ENCODE measurements at regions not wholly inside any gene's neighbourhood (a gene's known extent, or its start where the extent isn't known, plus 50 kb on each side); places are given as distances from the start of the nearest gene placed in this dataset.

GRCh38 chr5:175590471-175590881, 67.4 kb upstream of the HRH2 start:
- CTCF ChIA-PET, result no interaction called here
- Histone ChIP-seq H3K9ac (ENCODE audit: low read length) (no peak overlapping the region), H3K4me2 (ENCODE audit: low read length) (peak overlapping the region; percentile 7; the same call in 1 of the 2 replicates), H2AFZ (ENCODE audit: low read depth, low read length, poor library complexity, severe bottlenecking) (no peak overlapping the region), H3K4me3 (replicated peaks in 1 of 2; ENCODE audit: low read depth in 1 of 2, low read length in 2 of 2) (no peak overlapping the region), H3K9me3 (ENCODE audit: control insufficient read depth in 1 of 2, insufficient read depth in 1 of 2, low read depth in 1 of 2, low read length in 2 of 2) (no peaks in the 10 kb centered on the region), H3K36me3 (ENCODE audit: control insufficient read depth in 1 of 2, insufficient read depth in 2 of 2, low read length in 2 of 2) (no peaks in the 10 kb centered on the region), H3K4me1 (ENCODE audit: control insufficient read depth in 1 of 2, insufficient read depth in 2 of 2, low read length in 2 of 2) (peaks cover 0 to 7% of the 10 kb centered on the region in 2 experiments; a peak in 1 of 4 replicates), H3K27me3 (ENCODE audit: insufficient read depth, low read length) (no peaks in the 10 kb centered on the region; the same call in 1 of the 2 replicates), H3K27ac (ENCODE audit: low read depth, low read length) (no peak overlapping the region), H3K9me2 (ENCODE audit: insufficient read depth) (no peaks in the 10 kb centered on the region), H4K20me1 (ENCODE audit: insufficient read depth) (no peaks in the 10 kb centered on the region), H3K79me2 (ENCODE audit: insufficient read depth, low read length) (no peaks in the 10 kb centered on the region)
- no peak for DNase-seq (ENCODE audit: low read depth, low spot score)
- RAD21 ChIA-PET (ENCODE audit: low non-redundant PET in 1 of 2, low total read pairs in 2 of 2, uncharacterized antibody in 2 of 2, unreplicated experiment in 2 of 2), result no interaction called here
- BruUV-seq (replicated peaks), result no TSS peak
- POLR2A ChIA-PET, result no interaction called here
- peak; percentile 30; the same call in 1 of the 2 replicates for ATAC-seq
- intact Hi-C loops (cut with micrococcal nuclease), result no loop called here
- no peak for TF ChIP-seq ATF3 (IDR thresholded peaks at IDR 0.05)
- no peak for TF ChIP-seq POLR2AphosphoS5 (IDR thresholded peaks at IDR 0.05; ENCODE audit: low read depth, low read length)
- no peak for TF ChIP-seq FOSL1 (IDR thresholded peaks at IDR 0.05; ENCODE audit: low read depth)
- no peak for TF ChIP-seq TCF7L2 (IDR thresholded peaks at IDR 0.05; ENCODE audit: borderline replicate concordance, extremely low read depth, insufficient read depth, insufficient read length)
- TF ChIP-seq CBX3 (IDR thresholded peaks at IDR 0.05; ENCODE audit: low read depth), result no peak

- DNase-seq (ENCODE audit: low read depth, low spot score), result no peak
- BruUV-seq (replicated peaks), result no TSS peak
- no peak for ATAC-seq
- no peaks in the 10 kb centered on the region for H3K9me3 ChIP-seq (ENCODE audit: control insufficient read depth in 1 of 2, insufficient read depth in 1 of 2, low read depth in 1 of 2, low read length in 2 of 2)
- CTCF ChIA-PET, result no interaction called here
- H3K36me3 ChIP-seq (ENCODE audit: control insufficient read depth in 1 of 2, insufficient read depth in 2 of 2, low read length in 2 of 2), result no peaks in the 10 kb centered on the region
- no peak overlapping the region for H3K4me2 ChIP-seq (ENCODE audit: low read length)
- H3K79me2 ChIP-seq (ENCODE audit: insufficient read depth, low read length), result no peaks in the 10 kb centered on the region
- RAD21 ChIA-PET (ENCODE audit: low non-redundant PET in 1 of 2, low total read pairs in 2 of 2, uncharacterized antibody in 2 of 2, unreplicated experiment in 2 of 2), result no interaction called here
- no peak overlapping the region for H3K27ac ChIP-seq (ENCODE audit: low read depth, low read length)
- intact Hi-C loops (cut with micrococcal nuclease), result no loop called here
- H3K27me3 ChIP-seq (ENCODE audit: insufficient read depth, low read length), result no peaks in the 10 kb centered on the region
- no peaks in the 10 kb centered on the region for H4K20me1 ChIP-seq (ENCODE audit: insufficient read depth)
- no peak for TF ChIP-seq JUND (IDR thresholded peaks at IDR 0.05)
- TF ChIP-seq RAD21 (IDR thresholded peaks at IDR 0.05; ENCODE audit: low read depth), result no peak
- POLR2A ChIA-PET, result no interaction called here
- H3K4me1 ChIP-seq (ENCODE audit: control insufficient read depth in 1 of 2, insufficient read depth in 2 of 2, low read length in 2 of 2), result peaks cover 0 to 7% of the 10 kb centered on the region in 2 experiments; a peak in 1 of 4 replicates
- no peak overlapping the region for H2AFZ ChIP-seq (ENCODE audit: low read depth, low read length, poor library complexity, severe bottlenecking)
- no peaks in the 10 kb centered on the region for H3K9me2 ChIP-seq (ENCODE audit: insufficient read depth)
- H3K9ac ChIP-seq (ENCODE audit: low read length), result no peak overlapping the region
- no peak overlapping the region for H3K4me3 ChIP-seq (replicated peaks in 1 of 2; ENCODE audit: low read depth in 1 of 2, low read length in 2 of 2)
Measured at GRCh38 chr5:175591293-175591692, 66.6 kb upstream of the HRH2 start.

All from HCT116 (cell line).